A673 (cell line): ENCODE measurements at regions not wholly inside any gene's neighbourhood (a gene's known extent, or its start where the extent isn't known, plus 50 kb on each side); places are given as distances from the start of the nearest gene placed in this dataset.

Experiments used
- BruUV-seq: library from RNA; stranded (reverse); fragments of 400-500 nt; replicated peaks from 2 replicates; lab custom pipeline; 2021; lab: Mats Ljungman, UMichigan
- CTCF ChIA-PET: fragments of 300-600 bp; sonication (Branson Sonifier 250); formaldehyde crosslinking; loops from one replicate; lab custom pipeline; 2022; ENCODE audit warnings: antibody characterized with exemption; lab: Charles Lee
- POLR2A ChIA-PET: fragments of 300-600 bp; sonication (Branson Sonifier 250); formaldehyde crosslinking; loops from one replicate; lab custom pipeline; 2022; ENCODE audit warnings: antibody characterized with exemption; ENCODE audit not compliant: low non-redundant PET; lab: Charles Lee
- DNase-seq: peaks from one replicate; pipeline ENCODE4 v3.0.0-alpha.2; 2015; ENCODE audit warnings: low spot score
- H3K27ac ChIP-seq: fragments of 200-600 bp; sonication (generic); 2 replicates; pipeline ENCODE4 v1.5.1; 2016; ENCODE audit warnings: mixed run types, low read depth, mild to moderate bottlenecking, mixed read lengths, antibody characterized with exemption, low read length; ENCODE audit not compliant: poor library complexity, severe bottlenecking
- H3K27me3 ChIP-seq: fragments of 200-600 bp; sonication (generic); replicated peaks from 2 replicates; pipeline ENCODE4 v1.6.1; 2017; ENCODE audit warnings: mixed run types, low read depth, mild to moderate bottlenecking, mixed read lengths, antibody characterized with exemption, low read length; ENCODE audit not compliant: insufficient read depth, poor library complexity
- H3K36me3 ChIP-seq: fragments of 200-600 bp; sonication (generic); 2 replicates; pipeline ENCODE4 v1.6.1; 2016; ENCODE audit warnings: mixed run types, mild to moderate bottlenecking, mixed read lengths, antibody characterized with exemption, low read length; ENCODE audit not compliant: insufficient read depth, poor library complexity, severe bottlenecking
- H3K4me1 ChIP-seq: fragments of 200-600 bp; sonication (generic); 2 replicates; pipeline ENCODE4 v1.6.1; 2017; ENCODE audit warnings: mixed run types, mild to moderate bottlenecking, mixed read lengths, antibody characterized with exemption, low read length; ENCODE audit not compliant: insufficient read depth, poor library complexity, severe bottlenecking
- H3K4me3 ChIP-seq: fragments of 200-600 bp; sonication (generic); 2 replicates; pipeline ENCODE4 v1.5.1; 2016; ENCODE audit warnings: low read depth, mixed run types, mild to moderate bottlenecking, mixed read lengths, low read length; ENCODE audit not compliant: poor library complexity, severe bottlenecking
- H3K9me3 ChIP-seq: fragments of 200-600 bp; sonication (generic); 2 replicates; pipeline ENCODE4 v1.6.1; 2016; ENCODE audit warnings: mixed run types, low read depth, mild to moderate bottlenecking, mixed read lengths, antibody characterized with exemption, low read length; ENCODE audit not compliant: poor library complexity, severe bottlenecking
- EZH2 ChIP-seq: fragments of 200-600 bp; sonication (generic); IDR thresholded peaks from 2 replicates; pipeline ENCODE4 v1.6.1; 2017; ENCODE audit warnings: borderline replicate concordance, low read depth, mild to moderate bottlenecking, mixed read lengths, antibody characterized with exemption, low read length; ENCODE audit not compliant: poor library complexity, severe bottlenecking
- intact Hi-C: fragments of 100-400 bp; cut with micrococcal nuclease; formaldehyde crosslinking; loops from one replicate; pipeline ENCODE4 v1.10.0; 2022; ENCODE audit not compliant: unreplicated experiment
- TF ChIP-seq, protein P1 (sequence below): fragments of 300-800, 200-600 bp; sonication (generic); conservative IDR thresholded peaks from 2 replicates; pipeline ENCODE4 v1.5.1; 2017; ENCODE audit warnings: low read depth, mild to moderate bottlenecking, antibody characterized with exemption, low read length, moderate library complexity, mixed read lengths

DNA sequence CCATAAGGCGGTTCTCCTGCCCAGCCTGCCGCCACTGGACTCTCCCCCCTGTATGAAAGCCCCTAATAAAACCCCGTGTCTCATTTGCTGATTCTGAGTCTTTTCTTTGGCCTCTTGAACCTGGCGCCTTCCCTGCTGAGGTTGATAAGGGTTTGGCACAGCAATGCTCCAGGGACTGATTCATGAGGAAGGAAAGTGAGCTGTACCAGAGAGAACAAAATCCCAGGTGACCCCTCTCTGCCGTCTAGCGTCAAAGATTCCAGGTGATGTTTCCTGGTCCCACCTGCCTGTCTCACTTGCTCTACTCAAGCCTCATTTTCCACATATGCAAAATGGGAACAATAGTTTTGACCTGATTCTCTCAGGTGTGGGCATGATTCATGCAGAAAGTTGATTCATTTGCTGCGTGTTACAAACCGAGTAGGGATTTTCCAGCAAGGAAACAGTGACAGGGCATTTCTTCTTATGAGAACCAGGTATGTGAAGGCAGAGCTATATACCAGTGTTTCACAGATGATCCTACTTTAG, 730.6 kb upstream of the IGFBP3 start:
- ChIA-PET CTCF (no interaction called here), POLR2A (no interaction called here)
- intact Hi-C loops: no loop called here
- Histone ChIP-seq H3K4me1 (no peaks in the 10 kb centered on the region), H3K36me3 (no peaks in the 10 kb centered on the region), H3K4me3 (no peak overlapping the region), H3K9me3 (no peaks in the 10 kb centered on the region), H3K27ac (no peak overlapping the region), H3K27me3 (no peaks in the 10 kb centered on the region)
- TF ChIP-seq, protein P1, sequence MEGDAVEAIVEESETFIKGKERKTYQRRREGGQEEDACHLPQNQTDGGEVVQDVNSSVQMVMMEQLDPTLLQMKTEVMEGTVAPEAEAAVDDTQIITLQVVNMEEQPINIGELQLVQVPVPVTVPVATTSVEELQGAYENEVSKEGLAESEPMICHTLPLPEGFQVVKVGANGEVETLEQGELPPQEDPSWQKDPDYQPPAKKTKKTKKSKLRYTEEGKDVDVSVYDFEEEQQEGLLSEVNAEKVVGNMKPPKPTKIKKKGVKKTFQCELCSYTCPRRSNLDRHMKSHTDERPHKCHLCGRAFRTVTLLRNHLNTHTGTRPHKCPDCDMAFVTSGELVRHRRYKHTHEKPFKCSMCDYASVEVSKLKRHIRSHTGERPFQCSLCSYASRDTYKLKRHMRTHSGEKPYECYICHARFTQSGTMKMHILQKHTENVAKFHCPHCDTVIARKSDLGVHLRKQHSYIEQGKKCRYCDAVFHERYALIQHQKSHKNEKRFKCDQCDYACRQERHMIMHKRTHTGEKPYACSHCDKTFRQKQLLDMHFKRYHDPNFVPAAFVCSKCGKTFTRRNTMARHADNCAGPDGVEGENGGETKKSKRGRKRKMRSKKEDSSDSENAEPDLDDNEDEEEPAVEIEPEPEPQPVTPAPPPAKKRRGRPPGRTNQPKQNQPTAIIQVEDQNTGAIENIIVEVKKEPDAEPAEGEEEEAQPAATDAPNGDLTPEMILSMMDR: no peak
- TF ChIP-seq EZH2: no peak
- BruUV-seq: no TSS peak
- no peak for DNase-seq

DNA sequence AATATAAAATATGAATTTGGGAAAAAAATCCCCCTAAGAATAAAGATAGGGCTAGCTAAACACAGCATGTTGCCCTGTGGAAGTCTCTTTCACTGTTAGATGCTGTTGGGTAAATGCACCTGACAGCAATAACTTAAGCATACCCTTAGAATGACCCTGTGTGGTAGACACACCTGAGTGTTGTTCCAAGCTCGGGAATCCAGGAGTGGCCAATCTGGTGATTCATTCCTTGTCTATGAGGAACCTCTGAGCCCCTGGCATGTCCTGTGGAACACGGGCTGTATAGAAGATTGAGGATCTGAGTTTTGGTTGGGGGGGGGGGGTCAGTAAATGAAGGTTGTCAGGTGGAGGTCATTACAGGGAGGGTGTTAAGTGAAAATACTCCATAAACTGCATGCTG, 730.0 kb upstream of the IGFBP3 start:
- intact Hi-C loops: no loop called here
- BruUV-seq: no TSS peak
- DNase-seq: no peak
- Histone ChIP-seq H3K4me3 (no peak overlapping the region), H3K27me3 (no peaks in the 10 kb centered on the region), H3K9me3 (no peaks in the 10 kb centered on the region), H3K36me3 (no peaks in the 10 kb centered on the region), H3K4me1 (no peaks in the 10 kb centered on the region), H3K27ac (no peak overlapping the region)
- ChIA-PET POLR2A (no interaction called here), CTCF (no interaction called here)
- TF ChIP-seq, protein P1: no peak
- no peak for TF ChIP-seq EZH2

DNA sequence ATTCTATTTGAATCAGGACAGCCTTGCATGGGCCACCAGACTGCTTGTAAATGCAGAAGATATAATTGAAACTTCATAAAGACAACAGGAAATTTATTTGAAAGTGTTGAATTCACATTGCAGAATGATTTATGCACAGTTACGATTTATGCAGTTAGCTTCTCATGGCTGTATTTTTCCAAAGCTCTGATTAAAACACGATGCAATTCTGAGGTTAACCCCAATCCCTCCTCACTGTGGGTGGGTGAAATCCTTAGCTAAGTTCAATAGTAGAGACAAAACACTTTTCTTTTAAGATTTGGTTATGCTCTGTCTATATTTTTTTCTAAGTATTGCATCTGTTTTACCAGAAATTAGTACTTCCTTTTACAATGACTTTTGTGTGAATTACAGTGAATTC, 728.8 kb upstream of the IGFBP3 start:
- no peaks in the 10 kb centered on the region for H3K27me3 ChIP-seq
- BruUV-seq: no TSS peak
- ChIA-PET POLR2A (no interaction called here), CTCF (no interaction called here)
- no peak overlapping the region for H3K4me3 ChIP-seq
- H3K9me3 ChIP-seq: no peaks in the 10 kb centered on the region
- H3K36me3 ChIP-seq: no peaks in the 10 kb centered on the region
- H3K27ac ChIP-seq: no peak overlapping the region
- no peaks in the 10 kb centered on the region for H3K4me1 ChIP-seq
- no peak for TF ChIP-seq EZH2
- TF ChIP-seq, protein P1: no peak
- DNase-seq: no peak
- intact Hi-C loops: no loop called here
